HG03571 (cell line): ENCODE measurements at regions not wholly inside any gene's neighbourhood (a gene's known extent, or its start where the extent isn't known, plus 50 kb on each side); places are given as distances from the start of the nearest gene placed in this dataset.

Experiments used
- ATAC-seq: cut with Tn5 transposase; IDR thresholded peaks from one replicate; pipeline ENCODE4 v1.9.1; 2021; ENCODE audit not compliant: unreplicated experiment

DNA sequence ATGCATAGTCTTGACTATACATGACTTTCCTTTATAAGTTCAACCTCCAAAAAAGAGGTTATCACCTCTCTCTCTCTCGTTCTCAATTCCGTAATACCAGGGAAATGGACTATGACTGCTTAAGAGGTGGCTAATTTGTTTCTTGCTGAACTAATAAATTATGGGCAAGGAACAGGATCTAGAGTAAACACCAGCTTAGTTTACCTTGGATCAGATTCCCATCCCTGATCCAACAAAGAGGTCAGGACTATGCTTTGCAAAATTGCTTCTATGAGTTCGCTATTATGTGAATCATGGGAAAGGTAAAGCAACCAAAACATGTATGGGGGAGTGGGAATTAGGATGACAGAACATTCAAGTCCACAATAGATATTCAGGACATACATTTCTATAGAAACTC is 630.7 kb downstream of the HACE1 start:
- no peak for ATAC-seq

DNA sequence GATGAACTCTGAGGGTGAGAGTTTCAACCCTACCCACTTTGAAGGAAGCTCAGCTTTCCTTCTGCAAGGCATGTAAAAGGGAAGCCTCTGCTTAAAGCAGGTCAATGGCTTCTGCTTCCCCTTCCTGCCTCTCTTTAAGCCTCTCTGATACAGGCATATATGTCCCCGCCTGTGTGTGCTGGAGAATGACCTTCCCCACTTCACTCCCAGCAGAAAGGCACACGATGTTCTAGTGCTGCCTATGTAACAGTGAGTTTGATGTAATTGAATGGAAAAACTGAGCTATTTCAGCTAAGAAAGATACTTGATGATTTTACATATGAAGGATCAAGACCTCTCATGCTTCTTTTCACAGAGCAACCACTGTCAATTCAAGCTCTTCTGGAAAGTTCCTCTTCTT is 632.2 kb downstream of the HACE1 start:
- no peak for ATAC-seq

DNA sequence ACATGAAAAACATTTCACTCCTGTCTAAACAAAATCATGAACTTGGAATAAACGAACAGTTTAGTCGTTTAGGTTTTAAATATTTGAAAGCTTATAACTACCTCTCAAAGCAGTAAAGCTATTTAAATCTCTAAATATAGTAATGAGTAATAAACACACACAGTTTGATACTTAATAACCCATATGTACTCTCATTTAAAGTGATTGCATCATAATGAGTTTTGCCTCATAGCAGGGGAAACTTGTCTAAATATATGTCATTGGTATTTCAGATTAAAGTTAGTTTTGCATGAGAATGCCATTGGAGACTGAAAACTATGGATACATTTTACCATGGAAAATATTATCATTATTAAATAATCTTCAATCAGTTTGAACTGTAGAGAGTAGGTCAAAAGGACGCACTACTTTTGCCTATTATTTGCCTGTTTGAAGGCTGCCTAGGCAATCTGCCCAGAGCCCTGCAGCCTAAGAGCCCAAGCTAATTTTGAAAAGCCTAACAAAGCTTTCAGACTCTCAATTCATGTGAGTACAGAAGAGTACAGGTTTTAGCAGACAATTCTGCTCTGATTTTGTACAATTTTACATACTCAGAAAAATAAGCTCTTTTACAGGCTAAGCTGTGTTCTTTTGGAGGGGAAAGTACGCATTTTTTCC is 632.8 kb downstream of the HACE1 start:
- no peak for ATAC-seq

DNA sequence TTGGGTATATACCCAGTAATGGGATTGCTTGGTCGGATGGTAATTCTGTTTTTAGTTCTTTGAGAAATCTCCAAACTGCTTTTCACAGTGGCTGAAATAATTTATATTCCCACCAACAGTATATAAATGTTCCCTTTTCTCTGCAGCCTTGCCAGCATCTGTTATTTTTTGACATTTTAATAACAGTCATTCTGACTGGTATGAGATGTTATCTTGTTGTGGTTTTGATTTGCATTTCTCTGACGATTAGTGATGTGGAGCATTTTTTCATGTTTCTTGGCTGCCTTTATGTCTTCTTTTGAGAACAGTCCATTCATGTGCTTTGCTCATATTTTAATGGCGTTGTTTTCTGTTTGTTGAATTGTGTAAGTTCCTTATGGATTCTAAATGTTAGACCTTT is 641.6 kb downstream of the HACE1 start:
- no peak for ATAC-seq

- ATAC-seq = no peak
Measured at GRCh38 chr6:104214901-104215300, 644.8 kb downstream of the HACE1 start.

GRCh38 chr6:104212977-104213668 is 646.6 kb downstream of the HACE1 start:
- no peak for ATAC-seq

GRCh38 chr6:104207635-104208034 is 652.1 kb downstream of the HACE1 start:
- no peak for ATAC-seq

DNA sequence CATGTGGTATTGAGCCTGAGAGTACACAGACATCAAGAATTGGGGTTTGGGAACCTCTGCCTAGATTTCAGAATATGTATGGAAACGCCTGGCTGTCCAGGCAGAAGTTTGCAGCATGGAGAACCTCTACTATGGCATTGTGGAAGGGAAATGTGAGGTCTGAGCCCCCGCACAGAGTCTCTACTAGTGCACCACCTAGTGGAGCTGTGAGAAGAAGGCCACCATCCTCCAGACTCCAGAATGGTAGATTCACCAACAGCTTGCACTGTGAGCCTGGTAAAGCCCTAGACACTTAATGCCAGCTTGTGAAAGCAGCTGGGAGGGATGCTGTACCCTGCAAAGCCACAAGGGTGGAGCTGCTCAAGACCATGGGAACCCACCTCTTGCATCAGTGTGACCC is 658.2 kb downstream of the HACE1 start:
- no peak for ATAC-seq

DNA sequence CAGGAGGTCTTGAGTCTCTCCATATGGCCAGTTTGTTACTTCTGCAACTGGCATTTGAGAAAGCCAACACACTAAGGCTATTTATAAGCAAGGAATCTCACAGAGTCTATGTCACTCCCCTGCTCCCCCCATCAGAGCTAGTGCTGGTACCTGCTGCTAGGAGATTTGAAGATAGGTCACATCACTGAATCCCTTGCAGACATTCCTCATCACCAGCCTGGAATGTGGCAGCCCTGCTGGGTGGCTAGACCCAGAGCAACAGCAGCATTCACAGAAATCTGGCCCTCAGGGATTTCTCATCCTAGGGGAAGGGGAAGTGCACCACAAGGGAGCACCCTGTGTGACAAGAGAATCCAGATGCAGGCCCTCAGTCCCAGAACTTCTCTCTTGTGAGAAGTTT is 672.1 kb downstream of the HACE1 start:
- ATAC-seq = no peak

GRCh38 chr6:104186831-104187230 is 672.9 kb downstream of the HACE1 start:
- ATAC-seq = no peak

- ATAC-seq = no peak
Measured at GRCh38 chr6:104183816-104184435, 675.8 kb downstream of the HACE1 start.

DNA sequence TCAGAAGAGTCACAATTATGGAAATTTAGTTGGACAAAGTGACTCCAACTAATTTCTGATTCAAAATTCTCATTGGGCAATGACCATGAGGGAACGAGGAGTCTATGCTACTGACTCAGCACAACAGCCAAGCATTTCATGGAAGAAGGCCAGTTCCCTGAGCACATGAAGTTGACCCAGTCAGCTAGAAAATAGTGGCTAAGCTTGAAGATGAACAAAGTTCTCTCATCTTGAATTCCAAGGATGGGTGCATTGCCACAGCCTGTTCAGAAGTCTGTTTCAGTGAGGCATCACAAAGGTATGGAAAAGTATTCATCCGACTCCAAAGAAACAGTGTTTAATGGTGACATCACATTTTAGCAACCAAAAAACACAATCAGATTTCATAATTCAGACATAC is 676.9 kb downstream of the HACE1 start:
- no peak for ATAC-seq

GRCh38 chr6:104173668-104174067 is 686.1 kb downstream of the HACE1 start:
- no peak for ATAC-seq

- no peak for ATAC-seq
Measured at GRCh38 chr6:104170401-104170800, 689.3 kb downstream of the HACE1 start.

DNA sequence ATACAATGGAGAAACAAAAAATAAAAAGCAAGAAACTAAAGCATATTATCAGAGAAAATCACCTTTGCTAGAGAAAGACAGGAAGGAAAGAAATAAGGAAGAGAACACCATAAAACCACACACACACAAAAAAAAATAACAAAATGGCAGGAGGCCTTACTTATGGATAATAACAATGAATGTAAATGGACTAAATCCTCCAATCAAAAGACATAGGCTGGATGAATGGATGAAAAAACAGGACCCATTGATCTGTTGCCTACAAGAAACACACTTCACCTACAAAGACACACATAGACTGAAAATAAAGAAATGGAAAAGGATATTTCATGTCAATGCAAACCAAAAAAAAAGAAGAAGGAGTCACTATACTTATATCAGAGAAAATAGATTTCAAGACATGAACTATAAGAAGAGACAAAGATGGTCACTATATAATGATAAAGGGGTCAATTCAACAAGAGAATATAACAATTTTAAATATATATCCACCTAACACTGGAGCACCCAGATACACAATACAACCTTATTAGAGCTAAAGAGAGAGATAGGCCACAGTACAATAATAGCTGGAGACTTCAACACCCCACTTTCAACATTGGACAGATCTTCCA is 693.6 kb downstream of the HACE1 start:
- no peak for ATAC-seq

- ATAC-seq = no peak
Measured at GRCh38 chr6:104162036-104162669, 697.6 kb downstream of the HACE1 start.

DNA sequence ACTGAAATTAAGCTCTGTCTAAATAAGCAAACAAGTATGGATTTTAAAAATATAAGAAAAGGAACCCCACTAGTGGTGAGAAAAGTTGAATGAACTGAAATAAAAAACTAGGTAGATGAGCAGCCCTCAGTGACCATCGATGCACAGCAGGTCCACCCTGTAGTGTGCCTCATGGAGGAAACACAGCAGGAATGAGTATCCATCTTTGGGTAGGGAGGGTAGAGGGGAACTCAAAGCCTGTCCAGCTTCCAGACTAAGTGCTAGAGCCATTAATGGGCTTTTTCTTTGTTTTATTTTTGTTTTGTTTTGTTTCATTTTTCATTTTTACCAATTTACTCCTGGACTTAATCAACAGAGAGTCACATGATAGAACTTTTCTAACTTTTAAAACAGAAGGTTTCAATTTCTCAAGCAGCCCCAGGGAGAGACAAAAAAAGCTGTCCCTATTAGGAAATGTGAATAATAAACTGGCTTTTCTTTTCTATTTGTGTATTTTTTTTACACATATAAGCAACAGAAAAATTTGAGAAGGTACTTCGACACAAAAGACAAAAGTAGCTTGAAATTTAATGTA is 700.6 kb downstream of the HACE1 start:
- no peak for ATAC-seq

DNA sequence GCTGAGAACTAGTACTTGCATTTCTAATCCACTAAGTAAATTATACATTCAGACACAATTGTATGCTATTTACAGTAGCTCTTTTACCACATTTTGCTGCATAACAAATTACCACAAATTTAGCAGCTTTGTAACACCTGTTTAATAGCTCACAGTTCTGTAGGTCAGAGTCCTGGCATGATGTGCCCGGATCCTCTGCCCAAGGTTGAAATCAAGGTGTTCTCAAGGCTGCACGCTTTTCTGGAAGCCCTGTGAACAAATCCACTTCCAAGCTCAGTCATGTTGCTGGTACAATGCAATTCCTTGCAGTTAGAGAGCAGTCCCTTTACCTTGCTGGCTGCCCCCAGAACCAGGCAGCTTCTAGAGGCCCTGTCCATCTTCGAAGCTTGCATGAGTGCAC is 716.0 kb downstream of the HACE1 start:
- ATAC-seq = no peak

DNA sequence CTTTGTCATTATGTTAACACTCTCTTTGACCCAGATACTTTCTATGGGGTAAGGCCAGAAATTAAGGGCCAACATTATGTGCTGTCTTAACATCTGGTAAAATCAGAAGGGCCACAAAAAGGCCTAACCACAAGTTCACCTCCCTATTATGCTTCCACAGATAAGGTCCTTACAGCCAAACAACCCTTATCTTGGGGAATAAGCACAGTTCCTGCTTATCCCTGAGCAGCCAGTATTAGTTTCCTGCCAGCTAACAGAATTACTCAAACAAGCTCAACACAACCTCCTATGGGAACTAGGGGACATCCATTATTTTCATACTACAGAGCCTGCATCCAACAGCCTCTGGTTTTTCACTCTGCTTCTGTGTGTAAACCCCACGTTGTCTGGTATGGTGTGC is 724.8 kb downstream of the HACE1 start:
- no peak for ATAC-seq

- ATAC-seq = no peak
Measured at GRCh38 chr6:104130343-104130742, 729.4 kb downstream of the HACE1 start.

DNA sequence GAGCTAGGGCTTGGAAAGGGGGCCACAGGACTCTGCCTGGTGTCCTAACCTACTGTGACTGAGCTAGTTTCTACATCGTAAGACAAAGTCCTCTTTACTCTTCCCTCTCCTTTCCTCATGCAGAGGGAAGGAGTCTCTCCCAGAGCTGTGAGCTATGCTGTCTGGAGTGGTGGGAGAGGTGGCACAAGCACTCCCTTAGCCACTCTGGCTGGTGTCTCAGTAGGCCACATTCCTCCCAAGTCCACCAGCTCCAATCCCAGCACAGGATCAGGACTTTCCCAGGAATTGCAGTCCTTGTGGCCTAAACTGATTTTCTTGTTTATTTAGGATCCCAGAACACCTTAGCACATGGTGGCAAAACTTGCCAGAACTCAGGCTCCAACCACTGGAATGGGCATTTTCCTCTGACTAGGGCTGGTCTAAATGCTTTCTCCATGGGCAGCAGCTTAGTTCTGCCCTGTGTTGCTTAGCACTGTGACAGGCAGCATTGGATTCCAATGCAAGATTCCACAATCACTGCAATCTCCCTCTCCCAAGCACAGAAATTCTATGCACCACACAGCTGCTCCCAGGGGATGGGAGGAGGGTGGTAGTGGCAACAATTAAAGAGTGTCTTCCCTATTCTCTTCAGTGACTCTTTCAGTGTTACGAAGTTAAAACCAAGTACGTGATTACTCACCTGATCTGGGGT is 733.3 kb downstream of the HACE1 start:
- no peak for ATAC-seq
